ENCODE measurements at regions not wholly inside any gene's neighbourhood (a gene's known extent, or its start where the extent isn't known, plus 50 kb on each side); places are given as distances from the start of the nearest gene placed in this dataset.

- DNase-seq, result no peak
Observed at GRCh38 chr10:65328486-65328885, 1597.3 kb upstream of the LRRTM3 start.

- no peak for DNase-seq
Observed at GRCh38 chr10:65335311-65335710, 1590.5 kb upstream of the LRRTM3 start.

GRCh38 chr10:65340340-65340739, 1585.5 kb upstream of the LRRTM3 start:
- DNase-seq, result no peak

GRCh38 chr10:65341323-65341925, 1584.4 kb upstream of the LRRTM3 start:
- DNase-seq, result no peak

- no peak for DNase-seq
Observed at GRCh38 chr10:65342245-65342644, 1583.6 kb upstream of the LRRTM3 start.

- DNase-seq, result no peak
Observed at GRCh38 chr10:65346466-65346865, 1579.4 kb upstream of the LRRTM3 start.

- DNase-seq, result no peak
Observed at GRCh38 chr10:65348637-65349036, 1577.2 kb upstream of the LRRTM3 start.

- no peak for DNase-seq
Observed at GRCh38 chr10:65350611-65351010, 1575.2 kb upstream of the LRRTM3 start.

- DNase-seq, result no peak
Observed at GRCh38 chr10:65355141-65355680, 1570.6 kb upstream of the LRRTM3 start.

- DNase-seq, result no peak
Observed at GRCh38 chr10:65358565-65358964, 1567.3 kb upstream of the LRRTM3 start.

- DNase-seq, result no peak
Observed at GRCh38 chr10:65360497-65360896, 1565.3 kb upstream of the LRRTM3 start.

- no peak for DNase-seq
Observed at GRCh38 chr10:65365878-65366277, 1560.0 kb upstream of the LRRTM3 start.

GRCh38 chr10:65367706-65368105, 1558.1 kb upstream of the LRRTM3 start:
- no peak for DNase-seq

- no peak for DNase-seq
Observed at GRCh38 chr10:65375528-65375927, 1550.3 kb upstream of the LRRTM3 start.

- no peak for DNase-seq
Observed at GRCh38 chr10:65377687-65378086, 1548.1 kb upstream of the LRRTM3 start.

- no peak for DNase-seq
Observed at GRCh38 chr10:65394502-65395297, 1531.1 kb upstream of the LRRTM3 start.

GRCh38 chr10:65395631-65396030, 1530.2 kb upstream of the LRRTM3 start:
- no peak for DNase-seq

- DNase-seq, result no peak
Observed at GRCh38 chr10:65396997-65397396, 1528.8 kb upstream of the LRRTM3 start.

GRCh38 chr10:65408401-65408800, 1517.4 kb upstream of the LRRTM3 start:
- no peak for DNase-seq

GRCh38 chr10:65413001-65413400, 1512.8 kb upstream of the LRRTM3 start:
- no peak for DNase-seq

GRCh38 chr10:65415318-65415717, 1510.5 kb upstream of the LRRTM3 start:
- DNase-seq, result no peak

GRCh38 chr10:65416094-65416493, 1509.7 kb upstream of the LRRTM3 start:
- no peak for DNase-seq

GRCh38 chr10:65419629-65420028, 1506.2 kb upstream of the LRRTM3 start:
- no peak for DNase-seq

- DNase-seq, result no peak
Observed at GRCh38 chr10:65423043-65423442, 1502.8 kb upstream of the LRRTM3 start.
